HL-60/S4 treated with retinoic acid at 250 ng/mL for 4 days and 3 days (cell line): ENCODE measurements at regions not wholly inside any gene's neighbourhood (a gene's known extent, or its start where the extent isn't known, plus 50 kb on each side); places are given as distances from the start of the nearest gene placed in this dataset.

Experiments
- in situ Hi-C: fragments of 300-500 bp; cut with MboI; formaldehyde crosslinking; loops from 2 replicates; pipeline ENCODE4 v1.7.0; 2022; ENCODE audit warnings: low sequenced_read_pairs

DNA sequence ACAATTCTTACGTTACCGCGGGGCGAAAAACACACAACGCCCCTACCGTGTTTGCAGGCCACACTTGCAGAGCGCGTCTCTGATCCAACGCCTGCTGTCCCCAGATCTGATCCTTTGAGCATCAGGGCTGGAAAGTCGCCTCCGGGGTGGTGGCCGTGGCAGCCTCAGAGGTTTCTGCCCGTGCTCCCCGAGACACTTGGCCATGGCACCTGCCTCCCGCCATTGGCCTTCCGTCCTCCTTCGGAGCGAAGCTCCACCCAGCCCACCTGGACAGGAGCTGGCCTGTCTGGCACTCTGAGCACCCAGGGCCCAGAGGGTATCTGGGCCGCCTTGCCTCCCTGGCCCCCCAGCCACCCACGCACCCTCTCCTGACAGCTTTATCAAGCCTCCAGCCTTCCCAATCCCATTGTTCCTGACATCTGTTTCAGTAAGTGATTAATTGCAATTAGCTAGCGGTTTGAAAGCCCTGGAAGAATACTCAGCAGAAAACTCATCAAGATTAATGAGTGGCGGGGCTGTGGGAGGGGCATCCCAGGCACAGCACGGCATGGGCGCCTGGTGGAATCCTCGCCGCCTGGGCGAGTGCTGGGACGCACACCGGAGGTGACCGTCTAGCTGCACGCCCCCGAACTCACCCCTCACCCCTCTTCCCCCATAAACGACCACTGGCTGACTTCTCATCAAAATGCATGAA lies 181.5 kb upstream of the GSE1 start:
- in situ Hi-C loops: loop anchor here (25.0 kb wide), 1 partner anchor 181 kb away; the partner anchor contains the start of gene GSE1

DNA sequence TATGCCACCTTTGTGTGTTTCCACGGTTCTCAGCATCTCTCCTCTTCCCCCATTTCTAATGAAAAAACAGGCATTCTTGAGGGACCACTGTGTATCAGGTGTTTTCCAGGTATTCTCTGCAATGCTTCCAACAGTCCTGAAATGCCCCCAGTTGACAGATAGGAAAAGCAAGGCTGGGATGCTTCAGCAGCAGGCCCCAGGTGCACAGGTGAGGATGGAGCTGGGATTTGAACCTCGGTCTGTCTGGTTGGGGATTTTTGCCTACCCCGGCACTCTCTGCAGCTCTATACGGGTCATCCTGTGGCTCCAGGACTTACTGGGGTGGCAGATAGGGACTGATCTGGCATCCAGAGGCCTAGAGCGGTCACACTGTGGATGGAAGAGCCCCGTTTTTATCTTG lies 180.5 kb upstream of the GSE1 start:
- in situ Hi-C loops: loop anchor here (25.0 kb wide), 1 partner anchor 180 kb away; the partner anchor contains the start of gene GSE1

DNA sequence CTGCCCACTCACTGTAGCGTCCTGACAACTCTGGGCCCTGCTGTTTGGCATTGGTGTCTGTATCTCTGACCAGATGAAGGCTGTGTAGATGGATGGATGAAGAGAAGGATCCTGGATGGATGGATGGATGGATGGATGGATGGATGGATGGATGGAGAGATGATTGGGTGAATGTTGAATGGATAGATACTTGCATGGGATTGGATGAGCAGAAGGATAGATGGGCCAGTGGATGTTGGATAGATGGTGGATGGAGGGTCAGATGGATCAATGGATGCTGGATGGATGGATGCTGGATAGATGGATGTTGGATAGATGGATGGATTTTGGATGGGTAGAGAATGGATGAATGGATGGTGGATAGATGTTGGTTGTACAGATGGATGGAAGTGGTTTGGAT lies 179.6 kb upstream of the GSE1 start:
- in situ Hi-C loops: loop anchor here (25.0 kb wide), 1 partner anchor 179 kb away; the partner anchor contains the start of gene GSE1

DNA sequence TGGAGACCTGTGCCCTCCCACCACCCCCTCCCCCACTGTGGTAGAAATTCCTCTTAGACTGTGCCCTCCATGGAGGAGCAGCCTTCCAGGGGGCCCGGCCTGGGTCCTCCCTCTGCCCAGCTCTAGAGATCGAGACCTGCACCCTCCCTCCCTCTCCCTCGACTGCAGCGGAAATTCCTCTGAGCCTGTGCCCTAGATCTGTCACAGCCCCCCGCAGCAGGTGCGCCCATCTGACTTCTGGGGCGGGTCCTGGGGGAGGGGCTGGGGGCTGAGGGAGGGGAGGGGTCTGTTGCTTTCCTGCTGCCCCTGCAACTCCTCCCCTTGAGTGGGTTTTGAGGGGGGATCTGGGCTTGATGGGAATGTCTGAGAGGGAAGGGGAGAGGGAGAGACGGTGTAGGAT lies 177.8 kb upstream of the GSE1 start:
- in situ Hi-C loops: loop anchor here (25.0 kb wide), 1 partner anchor 177 kb away; the partner anchor contains the start of gene GSE1

DNA sequence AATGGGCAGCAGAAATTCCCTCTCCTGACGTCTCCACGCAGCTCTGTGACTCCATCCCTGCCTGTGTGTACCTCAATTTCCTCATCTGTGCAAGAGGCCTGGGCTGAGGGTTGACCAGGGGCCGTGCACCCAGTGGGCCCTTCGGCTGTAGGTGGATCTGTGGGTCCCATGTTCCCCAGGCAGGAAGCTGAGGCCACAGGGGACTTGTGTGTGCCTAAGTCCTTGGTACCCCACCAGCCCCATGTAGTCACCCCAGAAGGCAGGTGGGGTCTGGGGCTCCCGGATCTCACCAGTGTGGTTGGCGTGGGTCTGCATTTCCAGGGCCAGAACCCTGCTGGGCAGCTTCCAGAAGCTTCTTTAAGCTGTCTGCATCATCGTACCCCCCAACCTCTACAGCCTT lies 177.4 kb upstream of the GSE1 start:
- in situ Hi-C loops: loop anchor here (25.0 kb wide), 1 partner anchor 177 kb away; the partner anchor contains the start of gene GSE1

DNA sequence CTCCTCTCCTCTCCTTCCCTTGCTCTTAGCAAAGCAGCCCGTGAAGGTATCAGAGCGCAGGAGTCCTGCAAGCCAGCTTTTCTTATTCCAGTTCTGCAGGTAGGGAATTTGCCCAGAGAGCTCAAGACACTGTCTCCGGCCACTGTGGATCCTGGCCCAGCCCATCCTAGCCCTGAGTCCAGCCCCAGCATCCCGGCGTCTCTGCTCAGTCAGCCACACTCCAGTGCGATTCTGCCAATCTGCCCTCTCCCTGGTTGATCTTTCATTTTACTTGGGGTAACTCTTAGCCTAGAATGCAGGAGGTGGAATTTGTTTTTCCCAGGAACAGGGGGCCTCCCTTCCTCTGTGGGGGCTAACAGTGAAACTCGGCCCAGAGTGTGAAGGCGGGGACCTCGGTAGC lies 176.9 kb upstream of the GSE1 start:
- in situ Hi-C loops: loop anchor here (25.0 kb wide), 1 partner anchor 176 kb away; the partner anchor contains the start of gene GSE1

DNA sequence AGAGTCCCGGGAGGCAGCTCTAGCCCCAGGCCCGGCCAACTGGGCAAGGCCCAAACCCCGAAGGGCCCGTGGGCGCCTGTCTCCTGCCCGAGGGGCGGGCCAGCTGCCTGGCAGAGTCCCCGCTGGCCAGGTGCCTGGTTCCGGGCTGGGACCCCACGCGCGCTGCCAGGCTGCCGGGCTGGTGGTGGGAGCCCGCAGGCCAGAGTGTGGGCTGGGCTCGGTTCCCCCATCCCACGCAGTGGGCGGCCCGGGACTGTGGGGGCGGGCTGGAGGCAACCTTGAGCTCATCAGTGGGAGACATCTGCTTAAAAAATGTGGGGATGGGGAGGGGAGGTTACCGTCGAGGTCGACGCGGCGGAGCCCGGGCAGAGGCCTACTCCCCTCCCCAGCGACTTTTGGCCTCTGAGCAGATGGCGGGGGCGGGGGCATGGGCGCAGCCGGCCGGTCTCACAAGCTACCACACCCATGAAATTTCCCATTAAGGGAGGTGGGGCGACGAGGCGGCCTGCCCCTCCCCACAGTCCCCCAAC lies 176.4 kb upstream of the GSE1 start:
- in situ Hi-C loops: loop anchor here (25.0 kb wide), 1 partner anchor 176 kb away; the partner anchor contains the start of gene GSE1

DNA sequence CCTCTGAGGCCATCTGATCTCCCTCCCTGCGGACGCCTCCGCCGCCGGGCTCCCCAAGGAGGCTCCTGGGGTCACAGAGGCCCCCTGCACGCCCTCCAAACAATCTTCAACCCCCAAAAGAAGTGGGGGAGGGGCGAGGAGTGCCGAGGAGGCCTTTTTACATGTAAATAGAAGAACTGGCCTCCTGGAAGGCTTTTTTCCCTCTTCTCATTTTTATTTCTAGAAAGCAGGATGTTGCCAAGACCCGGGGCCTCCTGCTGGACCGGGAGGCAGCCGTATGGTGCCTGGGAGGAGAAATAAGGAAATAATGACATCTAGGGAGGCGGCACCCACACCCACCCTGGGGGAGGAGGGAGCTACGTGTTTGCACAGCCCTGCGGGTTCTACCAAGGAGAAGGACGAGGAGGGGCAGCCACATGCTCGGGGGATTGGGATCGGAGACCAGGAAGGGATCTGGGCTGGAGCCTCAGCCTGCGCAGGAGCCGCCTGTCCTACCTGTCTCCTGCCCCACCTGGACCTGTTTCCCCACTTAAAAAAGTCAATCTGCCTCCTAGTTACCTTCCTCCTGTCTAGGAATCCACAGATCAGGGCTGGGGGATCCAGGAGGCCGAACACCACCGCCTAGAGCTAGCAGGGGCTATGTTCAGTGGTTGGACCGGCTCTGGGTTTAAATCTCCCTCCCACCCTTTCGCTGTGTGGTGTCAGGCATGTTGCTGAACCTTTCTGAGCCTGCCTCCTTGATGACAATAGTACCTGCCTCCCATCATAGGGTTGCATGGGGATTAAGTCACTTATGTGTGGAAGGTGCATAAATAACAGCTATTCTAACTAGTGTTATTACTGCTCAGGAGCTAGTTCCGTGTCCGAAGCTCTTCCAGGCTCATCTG lies 175.7 kb upstream of the GSE1 start:
- in situ Hi-C loops: loop anchor here (25.0 kb wide), 1 partner anchor 175 kb away; the partner anchor contains the start of gene GSE1

DNA sequence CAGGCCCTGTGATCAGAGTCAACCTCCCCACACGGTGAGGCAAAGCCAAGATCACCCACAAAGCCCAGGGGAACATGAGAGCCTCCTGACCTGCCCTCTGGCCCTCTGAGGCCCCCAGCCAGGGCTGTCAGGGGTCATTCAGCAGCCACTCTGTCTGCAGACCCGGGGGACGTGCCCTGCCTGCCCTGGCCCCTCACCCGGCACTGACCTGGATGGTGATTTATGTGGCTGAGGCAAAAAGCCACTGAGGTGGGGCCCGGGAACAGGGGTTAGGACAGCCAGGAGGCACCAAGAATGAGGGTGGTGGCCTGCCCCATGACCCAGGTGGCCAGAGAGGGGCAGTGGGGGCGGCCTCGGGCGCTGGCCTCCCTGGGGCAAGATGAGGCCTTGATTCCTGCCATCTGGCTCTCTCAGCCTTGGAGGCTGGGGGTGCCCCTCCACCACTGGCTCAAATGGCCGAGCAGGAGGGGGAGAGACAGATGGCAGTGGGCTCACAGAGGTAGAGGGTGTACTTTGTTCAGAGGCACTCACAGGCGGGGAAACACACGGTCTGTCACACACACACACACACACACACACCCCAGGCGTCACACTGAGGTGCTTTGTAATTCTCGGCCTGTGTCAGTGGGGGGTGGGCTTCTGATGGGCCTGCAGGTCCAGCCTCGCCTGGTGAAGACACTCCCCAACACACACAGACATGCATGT lies 174.0 kb upstream of the GSE1 start:
- in situ Hi-C loops: loop anchor here (25.0 kb wide), 1 partner anchor 173 kb away; the partner anchor contains the start of gene GSE1

DNA sequence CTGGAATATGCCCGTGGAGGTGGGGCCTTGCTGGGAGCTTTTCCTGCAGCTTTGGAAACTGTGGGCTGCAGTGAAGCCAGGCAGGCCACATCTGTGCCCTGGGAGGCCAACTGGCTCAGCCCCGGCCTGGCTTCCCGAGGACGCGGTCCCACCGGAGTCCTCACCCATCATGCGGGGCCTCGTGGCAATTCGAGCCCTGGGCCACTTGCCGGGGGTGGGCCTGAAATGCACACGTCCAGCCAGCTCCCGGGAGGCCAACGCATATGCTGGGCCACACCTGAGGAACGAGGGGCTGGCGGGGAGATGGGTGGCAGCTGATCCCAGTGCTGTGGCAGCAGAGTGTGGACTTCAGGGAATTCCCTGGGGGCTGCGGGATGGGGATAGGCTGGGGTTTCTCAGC lies 172.4 kb upstream of the GSE1 start:
- in situ Hi-C loops: loop anchor here (25.0 kb wide), 1 partner anchor 172 kb away; the partner anchor contains the start of gene GSE1

DNA sequence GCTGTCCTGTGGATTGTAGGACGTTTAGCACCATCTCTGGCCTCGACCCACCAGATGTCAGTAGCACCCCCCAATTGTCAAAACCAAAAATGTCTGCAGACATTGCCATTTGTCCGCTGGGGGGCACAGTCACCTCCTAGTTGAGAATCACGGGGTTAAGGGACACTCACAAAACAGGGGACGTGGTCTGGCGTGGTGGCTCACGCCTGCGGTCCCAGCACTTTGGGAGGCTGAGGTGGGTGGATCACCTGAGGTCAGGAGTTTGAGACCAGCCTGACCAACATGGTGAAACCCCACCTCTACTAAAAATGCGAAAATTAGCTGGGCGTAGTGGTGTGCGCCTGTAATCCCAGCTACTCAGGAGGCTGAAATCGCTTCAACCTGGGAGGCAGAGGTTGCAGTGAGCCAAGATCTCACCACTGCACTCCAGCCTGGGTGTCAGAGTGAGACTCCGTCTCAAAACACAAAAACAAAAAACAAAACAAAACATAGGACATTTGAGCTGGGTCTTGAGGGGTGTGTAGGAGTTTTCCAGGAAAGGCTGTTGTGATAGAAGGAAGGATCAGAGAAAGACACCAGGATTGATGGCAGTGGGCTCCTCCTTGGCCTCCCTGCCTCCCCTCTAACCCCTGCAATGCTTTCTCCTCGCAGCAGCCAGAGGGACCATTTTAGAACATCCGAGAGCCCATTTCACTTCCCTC lies 171.8 kb upstream of the GSE1 start:
- in situ Hi-C loops: loop anchor here (25.0 kb wide), 1 partner anchor 171 kb away; the partner anchor contains the start of gene GSE1

DNA sequence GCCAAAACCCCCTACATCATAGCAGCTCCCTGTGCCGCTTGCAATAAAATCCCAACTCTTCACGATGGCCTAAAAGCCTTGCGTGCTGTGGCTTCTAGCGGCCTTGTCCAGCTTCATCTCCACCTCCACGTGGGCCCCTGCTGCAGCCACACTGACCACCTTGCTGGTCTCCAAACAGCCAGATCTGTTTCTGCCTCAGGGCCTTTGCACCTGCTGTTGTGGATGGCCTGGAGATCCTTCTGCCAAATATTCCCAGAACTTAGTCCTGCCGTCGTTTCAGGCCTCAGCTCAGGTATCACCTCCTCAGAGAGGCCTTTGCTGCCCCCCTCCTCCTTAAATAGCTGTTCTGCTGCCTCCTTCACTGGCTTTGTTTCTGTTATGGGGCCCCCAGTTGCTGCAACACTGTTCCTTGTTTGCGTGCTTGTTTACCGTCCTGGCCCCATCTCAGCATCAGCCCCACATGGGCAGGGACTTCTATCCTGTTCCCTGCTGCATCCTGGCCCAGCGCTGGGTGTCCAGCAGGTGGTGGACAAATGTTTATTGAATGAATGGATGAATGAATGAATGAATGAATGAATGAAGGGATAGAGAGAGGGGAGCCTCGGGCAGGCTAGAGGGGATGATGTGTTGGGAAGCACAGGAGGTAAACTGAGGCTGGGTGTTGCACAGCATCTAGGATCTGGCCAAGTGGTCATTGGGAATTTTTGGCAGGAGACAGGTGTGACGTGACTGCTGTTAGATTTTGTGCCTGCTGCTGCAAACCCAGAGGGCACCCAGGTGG lies 171.0 kb upstream of the GSE1 start:
- in situ Hi-C loops: loop anchor here (25.0 kb wide), 1 partner anchor 170 kb away; the partner anchor contains the start of gene GSE1

DNA sequence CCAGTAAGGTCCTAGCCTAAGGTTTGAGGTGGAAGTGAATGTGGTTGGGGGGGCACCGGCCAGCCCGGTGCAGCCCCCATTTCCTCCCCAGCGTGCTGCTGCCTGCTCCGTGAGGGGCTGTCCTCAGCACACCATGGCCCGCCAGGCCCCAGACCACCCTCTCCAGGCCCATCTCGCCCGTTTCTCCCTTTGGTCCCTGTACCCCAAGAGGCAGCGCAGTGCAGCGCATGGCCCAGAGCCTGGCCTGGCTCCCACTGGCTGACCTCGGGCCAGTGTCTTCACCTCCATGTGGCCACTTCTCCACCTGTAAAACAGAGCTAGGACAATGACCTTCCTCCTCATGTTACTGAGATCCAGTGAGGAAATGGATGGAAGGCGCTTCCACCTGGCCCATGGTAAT lies 170.0 kb upstream of the GSE1 start:
- in situ Hi-C loops: loop anchor here (25.0 kb wide), 1 partner anchor 169 kb away; the partner anchor contains the start of gene GSE1

DNA sequence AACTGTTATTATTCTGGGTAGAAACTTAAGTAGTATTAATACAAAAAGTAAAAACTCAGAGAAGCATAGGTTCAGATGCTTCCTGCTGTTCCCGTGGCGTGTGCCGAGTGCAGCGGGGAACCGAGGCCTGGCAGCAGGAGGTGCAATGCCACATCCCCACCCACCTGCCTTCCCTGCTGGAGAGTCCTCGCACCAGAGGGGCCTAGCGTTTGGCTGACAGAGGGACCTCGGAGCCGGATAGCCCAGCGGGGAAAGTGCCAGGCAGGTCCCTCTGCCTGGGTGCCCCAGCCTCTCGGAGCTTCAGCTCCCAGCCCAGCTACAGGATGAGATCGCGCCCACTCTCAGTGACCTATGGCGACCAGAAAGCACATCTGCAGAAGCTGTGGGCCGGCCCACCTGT lies 169.6 kb upstream of the GSE1 start:
- in situ Hi-C loops: loop anchor here (25.0 kb wide), 1 partner anchor 169 kb away; the partner anchor contains the start of gene GSE1

DNA sequence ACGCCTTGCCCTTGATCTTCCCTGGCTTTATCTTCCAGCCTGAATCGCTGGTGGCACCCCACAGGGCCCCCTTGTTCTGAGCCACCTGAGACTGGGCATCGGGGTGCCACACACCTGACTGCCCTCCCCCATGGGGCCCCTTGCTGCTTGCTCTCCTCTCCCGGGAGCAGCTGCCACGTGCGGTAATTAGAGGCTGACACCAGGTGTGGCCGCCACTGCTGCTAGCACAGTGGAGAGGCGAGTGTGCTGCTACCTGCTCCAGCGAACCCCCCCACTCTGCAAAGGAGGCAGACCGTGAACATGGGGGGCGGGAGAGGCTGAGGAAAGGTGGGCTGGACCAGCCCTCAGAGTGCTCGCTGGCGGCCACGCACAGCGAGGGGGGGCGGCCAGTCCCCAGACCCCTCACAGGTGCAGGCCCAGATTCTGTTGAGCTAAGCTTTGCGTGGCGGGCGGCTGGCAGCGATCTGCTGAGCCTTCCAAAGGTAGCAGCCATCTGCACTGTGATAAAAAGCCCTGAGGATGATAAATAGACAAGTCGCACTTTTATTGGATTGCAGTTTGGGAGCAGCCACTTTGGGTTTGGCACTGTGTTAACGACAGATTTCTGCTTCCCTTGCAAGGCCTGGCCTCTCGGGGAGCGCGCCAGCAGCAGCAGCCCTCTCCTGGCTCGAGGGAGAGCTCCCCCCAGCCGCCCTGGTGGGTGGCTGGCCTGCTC lies 167.9 kb upstream of the GSE1 start:
- in situ Hi-C loops: loop anchor here (25.0 kb wide), 1 partner anchor 167 kb away; the partner anchor contains the start of gene GSE1

DNA sequence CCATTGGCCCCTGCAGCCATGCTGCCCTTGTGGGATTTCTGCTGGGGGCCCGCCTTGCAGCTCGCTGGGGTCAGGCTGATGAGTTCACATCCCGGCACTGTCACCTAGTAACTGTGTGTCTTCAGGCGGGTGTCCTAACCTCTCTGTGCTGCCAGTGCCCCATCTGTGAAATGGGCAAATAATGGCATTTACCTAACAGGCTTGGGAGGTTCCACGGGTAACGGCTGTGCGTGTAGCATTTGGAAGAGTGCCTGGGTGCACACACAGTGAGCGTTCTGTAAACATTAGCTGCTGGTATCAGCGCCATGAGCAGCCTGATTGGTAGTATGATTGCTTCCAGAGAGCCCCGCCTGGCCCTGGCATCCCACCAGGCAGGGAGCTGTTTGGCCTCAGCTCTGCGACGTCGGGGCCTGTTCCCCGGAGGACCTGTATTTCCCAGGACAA lies 167.3 kb upstream of the GSE1 start:
- in situ Hi-C loops: loop anchor here (25.0 kb wide), 1 partner anchor 166 kb away; the partner anchor contains the start of gene GSE1

DNA sequence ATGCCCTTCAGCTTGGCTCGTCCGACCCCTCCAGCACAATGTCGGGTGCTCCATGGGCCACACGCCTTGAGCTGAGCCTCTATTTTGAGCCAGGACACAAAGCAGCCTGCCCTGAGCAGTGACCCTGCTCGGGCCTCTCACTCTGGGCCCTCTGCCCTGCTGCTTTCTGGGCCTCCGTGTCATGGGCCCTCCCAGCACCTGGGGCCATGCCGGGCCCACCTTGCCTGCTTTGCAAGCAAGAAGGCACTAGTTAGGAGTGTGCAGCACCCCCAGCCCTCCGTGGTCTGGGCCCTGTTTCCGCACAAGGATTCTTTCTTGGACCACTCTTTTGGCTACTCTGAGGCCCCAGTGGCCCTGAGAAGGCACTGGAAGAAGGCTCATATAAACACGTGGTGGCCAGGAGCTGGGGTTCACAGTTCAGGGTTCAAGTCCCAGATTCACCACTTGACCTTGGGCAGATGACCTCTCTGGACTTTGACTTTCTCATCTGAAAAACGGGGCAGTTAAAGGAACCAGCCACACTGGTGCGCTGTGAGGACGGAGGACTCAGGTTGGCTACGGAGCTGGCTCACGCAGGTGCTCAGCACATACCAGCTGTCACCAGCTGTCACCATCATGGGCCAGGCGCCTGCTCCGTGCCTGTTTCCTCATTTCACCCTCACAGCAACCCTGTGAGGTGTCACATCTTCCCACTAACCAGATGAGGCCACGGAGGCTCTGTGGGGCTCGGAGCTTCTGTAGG lies 166.0 kb upstream of the GSE1 start:
- in situ Hi-C loops: loop anchor here (25.0 kb wide), 1 partner anchor 165 kb away; the partner anchor contains the start of gene GSE1
